ENCODE measurements at regions not wholly inside any gene's neighbourhood (a gene's known extent, or its start where the extent isn't known, plus 50 kb on each side); places are given as distances from the start of the nearest gene placed in this dataset.
"Not testable (repeated sequence)": the region's sequence is repeated elsewhere in the genome, so short reads cannot be mapped to it uniquely, and the experiment has no call there.

GRCh38 chr7:67917437-67917755 is 920.8 kb downstream of the TYW1 start:
- no peak overlapping the region for H3K27ac Mint-ChIP-seq
- H3K9me3 Mint-ChIP-seq = peaks cover 6 to 55% (median 36%) of the 10 kb centered on the region in 6 donors

DNA sequence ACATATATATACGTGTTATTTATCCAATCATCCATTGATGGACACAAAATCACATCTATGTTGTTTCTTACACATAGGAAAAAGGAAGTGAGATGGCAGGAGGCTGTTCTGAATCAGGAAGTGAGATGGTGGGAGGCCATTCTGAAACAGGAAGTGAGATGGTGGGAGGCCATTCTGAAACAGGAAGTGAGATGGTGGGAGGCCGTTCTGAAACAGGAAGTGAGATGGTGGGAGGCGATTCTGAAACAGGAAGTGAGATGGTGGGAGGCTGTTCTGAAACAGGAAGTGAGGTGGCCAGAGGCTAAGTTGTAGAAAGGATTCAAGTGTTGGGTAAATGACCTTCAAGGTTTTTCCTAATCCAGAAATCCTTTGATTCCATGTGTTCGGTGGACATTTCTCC is 921.5 kb downstream of the TYW1 start:
- Mint-ChIP-seq H3K27ac (peak overlapping the region in 4 of 6 donors; percentile 55 to 80 (median 68)), H3K4me1 (peaks cover 3 to 6% of the 10 kb centered on the region in 2 donors), H3K36me3 (peaks cover 0 to 7% (median 4%) of the 10 kb centered on the region in 3 donors), H3K9me3 (peaks cover 6 to 55% (median 36%) of the 10 kb centered on the region in 6 donors), H3K4me3 (peak overlapping the region in 3 of 5 donors; percentile 30 to 41 (median 38)), H3K27me3 (ENCODE audit: low read depth in 3 of 3) (peaks cover 0 to 3% (median 0%) of the 10 kb centered on the region in 3 donors)
- peak in 2 of 3 donors; percentile 0 to 8 for DNase-seq

More at GRCh38 chr7:67917437-67917755, 920.8 kb downstream of the TYW1 start:
- Mint-ChIP-seq H3K4me1 (peaks cover 3 to 6% of the 10 kb centered on the region in 2 donors), H3K27me3 (ENCODE audit: low read depth in 3 of 3) (peaks cover 0 to 1% (median 1%) of the 10 kb centered on the region in 3 donors), H3K36me3 (peaks cover 0 to 7% (median 4%) of the 10 kb centered on the region in 3 donors), H3K4me3 (peak overlapping the region in 1 of 5 donors; percentile 14)
- no peak for DNase-seq

GRCh38 chr7:67923286-67923685 is 926.7 kb downstream of the TYW1 start:
- peaks cover 0 to under 1% of the 10 kb centered on the region in 2 donors for H3K4me1 Mint-ChIP-seq
- no peak for DNase-seq
- peaks cover 0 to 3% (median 0%) of the 10 kb centered on the region in 3 donors for H3K27me3 Mint-ChIP-seq (ENCODE audit: low read depth in 3 of 3)
- H3K9me3 Mint-ChIP-seq = peaks cover 6 to 30% (median 13%) of the 10 kb centered on the region in 6 donors
- peaks cover 0 to 4% (median 0%) of the 10 kb centered on the region in 3 donors for H3K36me3 Mint-ChIP-seq
- H3K4me3 Mint-ChIP-seq = no peak overlapping the region
- H3K27ac Mint-ChIP-seq = no peak overlapping the region

DNA sequence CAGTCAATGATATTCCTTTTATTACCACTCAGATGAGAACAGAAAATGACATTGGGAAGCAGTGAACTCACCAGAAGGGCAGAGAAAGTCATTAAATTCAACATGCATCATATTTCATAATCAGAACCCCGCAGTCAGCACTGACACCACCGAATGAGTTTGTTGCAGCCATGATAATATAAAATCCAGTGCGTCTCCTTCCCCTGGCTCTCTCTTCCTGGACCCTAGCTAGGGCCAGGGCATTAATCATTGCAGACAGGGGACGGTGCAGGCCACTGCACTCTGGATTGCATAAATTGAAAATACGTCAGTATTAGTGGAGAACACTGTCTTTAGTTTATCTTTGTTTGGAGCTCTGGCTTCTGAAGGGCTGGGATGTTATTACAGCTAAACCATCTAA is 931.5 kb downstream of the TYW1 start:
- H3K4me1 Mint-ChIP-seq = no peaks in the 10 kb centered on the region
- no peak overlapping the region for H3K4me3 Mint-ChIP-seq
- H3K27me3 Mint-ChIP-seq (ENCODE audit: low read depth in 3 of 3) = no peaks in the 10 kb centered on the region
- H3K27ac Mint-ChIP-seq = no peak overlapping the region
- no peak for DNase-seq
- H3K36me3 Mint-ChIP-seq = no peaks in the 10 kb centered on the region
- H3K9me3 Mint-ChIP-seq = peaks cover 0 to 19% (median 12%) of the 10 kb centered on the region in 6 donors

DNA sequence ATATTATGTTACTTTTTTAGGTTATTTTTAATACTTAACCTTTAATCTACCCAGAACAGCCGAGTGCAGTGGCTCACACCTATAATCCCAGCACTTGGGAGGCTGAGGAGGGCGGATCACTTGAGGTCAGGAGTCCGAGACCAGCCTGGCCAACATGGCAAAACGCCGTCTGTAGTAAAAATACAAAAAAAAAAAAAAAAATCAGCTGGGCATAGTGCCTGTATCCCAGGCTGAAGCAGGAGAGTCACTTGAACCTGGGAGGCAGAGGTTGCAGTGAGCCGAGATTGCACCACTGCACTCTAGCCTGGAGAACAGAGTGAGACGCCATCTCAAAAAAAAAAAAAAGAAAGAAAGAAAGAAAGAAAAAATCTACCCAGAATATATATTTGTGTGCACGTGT is 939.8 kb downstream of the TYW1 start:
- not testable (repeated sequence) for DNase-seq; H3K4me3 Mint-ChIP-seq; H3K36me3 Mint-ChIP-seq; H3K27me3 Mint-ChIP-seq (ENCODE audit: low read depth in 3 of 3); H3K27ac Mint-ChIP-seq; H3K4me1 Mint-ChIP-seq
- peaks cover 4 to 21% (median 11%) of the 10 kb centered on the region in 6 donors for H3K9me3 Mint-ChIP-seq

GRCh38 chr7:67940400-67940799 is 943.8 kb downstream of the TYW1 start:
- Mint-ChIP-seq H3K27me3 (ENCODE audit: low read depth in 3 of 3) (peaks cover 0 to 2% (median 0%) of the 10 kb centered on the region in 3 donors), H3K4me3 (no peak overlapping the region), H3K9me3 (peaks cover 3 to 20% (median 8%) of the 10 kb centered on the region in 6 donors), H3K27ac (no peak overlapping the region), H3K4me1 (no peaks in the 10 kb centered on the region), H3K36me3 (no peaks in the 10 kb centered on the region)
- no peak for DNase-seq

- Mint-ChIP-seq H3K4me1 (no peaks in the 10 kb centered on the region), H3K27me3 (ENCODE audit: low read depth in 3 of 3) (no peaks in the 10 kb centered on the region)
- DNase-seq = no peak
Observed at GRCh38 chr7:67947191-67947590, 950.6 kb downstream of the TYW1 start.

DNA sequence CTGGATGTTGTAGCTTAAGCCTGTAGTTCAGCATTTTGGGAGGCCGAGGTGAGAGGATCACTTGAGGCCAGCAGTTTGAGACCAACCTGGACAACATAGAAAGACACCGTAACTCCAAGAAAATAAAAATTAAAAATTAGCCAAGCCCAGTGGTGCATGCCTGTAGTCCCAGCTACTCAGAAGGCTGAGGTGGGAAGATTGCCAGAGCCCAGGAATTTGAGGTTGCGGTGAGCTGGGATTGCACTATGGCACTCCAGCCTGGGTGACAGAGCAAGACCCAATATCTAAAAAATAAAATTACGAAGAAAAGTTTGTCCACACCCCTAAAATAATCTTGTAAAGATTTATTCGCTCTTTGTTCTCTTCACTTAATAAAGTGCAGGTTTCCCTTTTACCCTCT is 951.0 kb downstream of the TYW1 start:
- Mint-ChIP-seq H3K27ac (no peak overlapping the region), H3K36me3 (peaks cover 0 to 4% (median 0%) of the 10 kb centered on the region in 3 donors), H3K4me3 (no peak overlapping the region), H3K4me1 (no peaks in the 10 kb centered on the region), H3K27me3 (ENCODE audit: low read depth in 3 of 3) (no peaks in the 10 kb centered on the region), H3K9me3 (peaks cover 7 to 27% (median 17%) of the 10 kb centered on the region in 6 donors)
- DNase-seq = no peak

More at GRCh38 chr7:67947191-67947590, 950.6 kb downstream of the TYW1 start:
- Mint-ChIP-seq H3K36me3 (peaks cover 0 to 4% (median 0%) of the 10 kb centered on the region in 3 donors), H3K9me3 (peaks cover 4 to 27% (median 16%) of the 10 kb centered on the region in 6 donors), H3K27ac (no peak overlapping the region), H3K4me3 (no peak overlapping the region)

DNA sequence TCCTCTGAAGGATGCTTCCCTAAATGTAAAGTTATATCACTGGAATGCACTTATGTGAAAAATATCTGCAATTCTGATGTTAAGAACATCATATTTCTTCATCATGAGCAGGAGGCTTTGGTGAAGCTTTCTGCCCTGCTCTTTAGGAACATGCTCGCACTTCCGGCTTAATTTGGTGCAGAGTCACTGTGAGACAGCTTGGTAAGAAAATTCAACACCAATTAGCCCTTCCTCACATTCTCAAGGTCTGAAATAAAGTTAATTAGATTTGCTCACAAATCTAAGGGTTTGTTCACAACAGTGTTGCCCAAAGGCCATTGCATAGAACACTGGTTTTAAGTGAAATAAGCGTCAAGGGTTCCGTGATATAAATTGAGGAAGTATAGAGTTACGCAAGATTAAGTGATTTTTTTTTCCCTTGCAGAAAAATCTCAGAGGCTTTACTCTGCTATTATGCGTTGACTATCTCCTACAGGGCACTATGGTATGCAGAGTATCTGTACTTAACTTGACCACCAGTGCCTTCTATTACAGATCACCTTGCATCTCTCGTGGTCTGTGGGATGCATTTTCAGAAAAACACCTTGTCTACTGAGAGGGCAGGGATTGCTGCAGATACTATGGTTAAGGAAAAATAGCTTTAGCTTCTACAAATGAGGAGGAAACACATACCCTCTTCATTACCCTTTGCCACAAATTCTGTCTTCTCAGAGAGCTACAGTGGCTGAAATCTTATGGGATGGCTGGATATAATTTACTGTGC is 953.9 kb downstream of the TYW1 start:
- peaks cover 4 to 34% (median 18%) of the 10 kb centered on the region in 6 donors for H3K9me3 Mint-ChIP-seq
- no peak overlapping the region for H3K4me3 Mint-ChIP-seq
- no peak for DNase-seq
- H3K27me3 Mint-ChIP-seq (ENCODE audit: low read depth in 3 of 3) = no peaks in the 10 kb centered on the region
- H3K4me1 Mint-ChIP-seq = no peaks in the 10 kb centered on the region
- peaks cover 0 to 4% (median 0%) of the 10 kb centered on the region in 3 donors for H3K36me3 Mint-ChIP-seq
- H3K27ac Mint-ChIP-seq = no peak overlapping the region

DNA sequence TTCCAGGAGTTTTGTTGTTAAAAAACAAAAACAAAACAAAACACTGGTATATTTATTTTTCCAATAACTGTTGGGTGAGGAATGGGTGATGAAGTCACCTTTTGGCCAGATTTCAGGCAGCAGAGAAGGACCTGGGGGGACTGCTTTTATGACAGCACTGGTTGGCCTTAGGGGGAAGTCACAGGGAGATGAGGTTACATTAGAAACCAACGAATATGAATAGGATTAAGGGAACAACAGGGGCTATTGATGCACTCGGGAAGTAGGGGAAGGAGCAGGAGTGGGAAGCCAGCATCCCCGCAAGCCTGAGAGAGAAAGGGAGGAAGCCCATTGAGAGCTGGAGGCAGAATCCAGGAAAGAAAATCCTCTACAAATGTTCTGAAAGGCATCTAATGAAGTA is 958.4 kb downstream of the TYW1 start:
- Mint-ChIP-seq H3K4me1 (no peaks in the 10 kb centered on the region), H3K9me3 (peaks cover 9 to 51% (median 25%) of the 10 kb centered on the region in 6 donors), H3K27ac (no peak overlapping the region), H3K36me3 (no peaks in the 10 kb centered on the region), H3K27me3 (ENCODE audit: low read depth in 3 of 3) (no peaks in the 10 kb centered on the region), H3K4me3 (no peak overlapping the region)
- DNase-seq = no peak

DNA sequence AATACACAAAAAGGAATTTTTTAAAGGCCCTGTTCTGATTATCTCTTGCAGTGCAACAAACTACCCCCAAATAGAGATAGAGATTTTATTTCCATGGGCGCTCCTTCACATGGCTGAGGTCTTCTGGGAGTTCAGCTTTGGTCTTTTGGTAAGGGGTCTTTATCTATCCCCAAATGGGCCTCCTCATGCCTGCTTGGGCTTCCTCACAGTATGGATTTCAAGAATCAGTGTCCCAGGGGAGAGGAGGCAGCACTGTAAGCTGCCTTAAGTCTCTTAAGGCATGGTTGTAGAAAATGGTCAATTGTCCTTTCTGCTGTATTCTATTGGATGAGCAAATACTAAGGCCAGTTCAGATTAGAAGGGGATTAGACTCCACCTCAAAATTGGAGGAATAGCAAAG is 966.2 kb downstream of the TYW1 start:
- H3K27me3 Mint-ChIP-seq (ENCODE audit: low read depth in 3 of 3) = peaks cover 0 to 4% (median 3%) of the 10 kb centered on the region in 3 donors

GRCh38 chr7:67976490-67976889 is 979.9 kb downstream of the TYW1 start:
- H3K4me1 Mint-ChIP-seq = no peaks in the 10 kb centered on the region
- H3K36me3 Mint-ChIP-seq = no peaks in the 10 kb centered on the region
- H3K9me3 Mint-ChIP-seq = peaks cover 5 to 31% (median 18%) of the 10 kb centered on the region in 6 donors
- H3K27ac Mint-ChIP-seq = no peak overlapping the region
- no peak overlapping the region for H3K4me3 Mint-ChIP-seq
- no peaks in the 10 kb centered on the region for H3K27me3 Mint-ChIP-seq (ENCODE audit: low read depth in 3 of 3)
- DNase-seq = no peak

More for the DNA sequence above, 966.2 kb downstream of the TYW1 start:
- H3K36me3 Mint-ChIP-seq = no peaks in the 10 kb centered on the region
- H3K27ac Mint-ChIP-seq = no peak overlapping the region
- H3K9me3 Mint-ChIP-seq = peaks cover 11 to 35% (median 20%) of the 10 kb centered on the region in 6 donors
- no peaks in the 10 kb centered on the region for H3K4me1 Mint-ChIP-seq
- no peak for DNase-seq
- no peak overlapping the region for H3K4me3 Mint-ChIP-seq

DNA sequence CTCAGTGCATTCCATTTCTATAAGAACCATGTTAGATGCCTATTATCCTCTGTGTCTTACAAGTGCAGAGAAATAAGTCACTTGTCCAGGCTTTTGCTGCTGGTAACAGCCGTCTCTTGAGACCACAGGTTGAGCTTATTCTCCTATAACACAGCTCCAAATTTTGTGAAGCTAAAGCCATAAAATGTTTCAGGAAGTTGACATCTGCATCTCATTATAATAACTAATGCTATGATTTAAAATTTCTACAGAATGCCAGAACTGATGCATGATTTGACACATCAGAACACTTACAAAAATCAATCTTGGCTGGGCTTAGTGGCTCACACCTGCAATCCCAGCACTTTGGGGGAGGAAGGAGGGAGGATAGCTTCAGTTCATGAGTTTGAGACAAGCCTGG is 986.9 kb downstream of the TYW1 start:
- Mint-ChIP-seq H3K4me1 (no peaks in the 10 kb centered on the region), H3K4me3 (no peak overlapping the region), H3K27me3 (ENCODE audit: low read depth in 3 of 3) (peaks cover 0 to 4% (median 2%) of the 10 kb centered on the region in 3 donors), H3K36me3 (peaks cover 0 to 4% (median 0%) of the 10 kb centered on the region in 3 donors), H3K9me3 (peaks cover 3 to 26% (median 17%) of the 10 kb centered on the region in 6 donors), H3K27ac (no peak overlapping the region)
- no peak for DNase-seq

DNA sequence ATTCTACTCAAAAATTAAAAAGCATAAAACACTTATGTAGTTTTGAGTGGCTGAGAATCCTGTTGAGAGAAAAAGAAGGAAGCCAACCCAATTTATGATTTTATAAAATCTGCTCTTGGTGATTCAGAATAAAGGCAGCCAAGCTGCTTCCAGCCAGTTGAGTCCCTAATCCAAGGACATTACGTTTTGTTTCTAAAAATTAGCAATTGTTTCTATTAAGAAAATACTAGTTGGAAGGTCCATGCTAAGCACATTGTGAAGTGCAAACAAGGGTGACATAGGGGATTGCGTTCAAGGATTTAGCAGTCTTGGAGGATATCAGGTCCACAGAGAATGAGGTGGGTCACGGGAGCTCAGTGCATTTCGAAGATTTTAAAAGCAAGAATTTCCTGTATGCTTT is 987.7 kb downstream of the TYW1 start:
- peaks cover 0 to 4% (median 2%) of the 10 kb centered on the region in 3 donors for H3K27me3 Mint-ChIP-seq (ENCODE audit: low read depth in 3 of 3)
- no peak overlapping the region for H3K27ac Mint-ChIP-seq
- H3K4me3 Mint-ChIP-seq = no peak overlapping the region
- H3K36me3 Mint-ChIP-seq = peaks cover 0 to 4% (median 0%) of the 10 kb centered on the region in 3 donors
- DNase-seq = no peak
- H3K4me1 Mint-ChIP-seq = no peaks in the 10 kb centered on the region
- H3K9me3 Mint-ChIP-seq = peaks cover 3 to 31% (median 14%) of the 10 kb centered on the region in 6 donors

All from immature natural killer cell (primary cell).